GM18508 (cell line): ENCODE measurements at regions not wholly inside any gene's neighbourhood (a gene's known extent, or its start where the extent isn't known, plus 50 kb on each side); places are given as distances from the start of the nearest gene placed in this dataset.
"Not testable (repeated sequence)": the region's sequence is repeated elsewhere in the genome, so short reads cannot be mapped to it uniquely, and the experiment has no call there.

ENCODE experiments used
- ATAC-seq: cut with Tn5 transposase; IDR thresholded peaks from one replicate; pipeline ENCODE4 v1.9.1; 2021; ENCODE audit warnings: moderate number of reproducible peaks; ENCODE audit not compliant: insufficient read depth, unreplicated experiment

DNA sequence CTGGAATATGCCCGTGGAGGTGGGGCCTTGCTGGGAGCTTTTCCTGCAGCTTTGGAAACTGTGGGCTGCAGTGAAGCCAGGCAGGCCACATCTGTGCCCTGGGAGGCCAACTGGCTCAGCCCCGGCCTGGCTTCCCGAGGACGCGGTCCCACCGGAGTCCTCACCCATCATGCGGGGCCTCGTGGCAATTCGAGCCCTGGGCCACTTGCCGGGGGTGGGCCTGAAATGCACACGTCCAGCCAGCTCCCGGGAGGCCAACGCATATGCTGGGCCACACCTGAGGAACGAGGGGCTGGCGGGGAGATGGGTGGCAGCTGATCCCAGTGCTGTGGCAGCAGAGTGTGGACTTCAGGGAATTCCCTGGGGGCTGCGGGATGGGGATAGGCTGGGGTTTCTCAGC lies 172.4 kb upstream of the GSE1 start:
- ATAC-seq = no peak

DNA sequence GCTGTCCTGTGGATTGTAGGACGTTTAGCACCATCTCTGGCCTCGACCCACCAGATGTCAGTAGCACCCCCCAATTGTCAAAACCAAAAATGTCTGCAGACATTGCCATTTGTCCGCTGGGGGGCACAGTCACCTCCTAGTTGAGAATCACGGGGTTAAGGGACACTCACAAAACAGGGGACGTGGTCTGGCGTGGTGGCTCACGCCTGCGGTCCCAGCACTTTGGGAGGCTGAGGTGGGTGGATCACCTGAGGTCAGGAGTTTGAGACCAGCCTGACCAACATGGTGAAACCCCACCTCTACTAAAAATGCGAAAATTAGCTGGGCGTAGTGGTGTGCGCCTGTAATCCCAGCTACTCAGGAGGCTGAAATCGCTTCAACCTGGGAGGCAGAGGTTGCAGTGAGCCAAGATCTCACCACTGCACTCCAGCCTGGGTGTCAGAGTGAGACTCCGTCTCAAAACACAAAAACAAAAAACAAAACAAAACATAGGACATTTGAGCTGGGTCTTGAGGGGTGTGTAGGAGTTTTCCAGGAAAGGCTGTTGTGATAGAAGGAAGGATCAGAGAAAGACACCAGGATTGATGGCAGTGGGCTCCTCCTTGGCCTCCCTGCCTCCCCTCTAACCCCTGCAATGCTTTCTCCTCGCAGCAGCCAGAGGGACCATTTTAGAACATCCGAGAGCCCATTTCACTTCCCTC lies 171.8 kb upstream of the GSE1 start:
- no peak for ATAC-seq

DNA sequence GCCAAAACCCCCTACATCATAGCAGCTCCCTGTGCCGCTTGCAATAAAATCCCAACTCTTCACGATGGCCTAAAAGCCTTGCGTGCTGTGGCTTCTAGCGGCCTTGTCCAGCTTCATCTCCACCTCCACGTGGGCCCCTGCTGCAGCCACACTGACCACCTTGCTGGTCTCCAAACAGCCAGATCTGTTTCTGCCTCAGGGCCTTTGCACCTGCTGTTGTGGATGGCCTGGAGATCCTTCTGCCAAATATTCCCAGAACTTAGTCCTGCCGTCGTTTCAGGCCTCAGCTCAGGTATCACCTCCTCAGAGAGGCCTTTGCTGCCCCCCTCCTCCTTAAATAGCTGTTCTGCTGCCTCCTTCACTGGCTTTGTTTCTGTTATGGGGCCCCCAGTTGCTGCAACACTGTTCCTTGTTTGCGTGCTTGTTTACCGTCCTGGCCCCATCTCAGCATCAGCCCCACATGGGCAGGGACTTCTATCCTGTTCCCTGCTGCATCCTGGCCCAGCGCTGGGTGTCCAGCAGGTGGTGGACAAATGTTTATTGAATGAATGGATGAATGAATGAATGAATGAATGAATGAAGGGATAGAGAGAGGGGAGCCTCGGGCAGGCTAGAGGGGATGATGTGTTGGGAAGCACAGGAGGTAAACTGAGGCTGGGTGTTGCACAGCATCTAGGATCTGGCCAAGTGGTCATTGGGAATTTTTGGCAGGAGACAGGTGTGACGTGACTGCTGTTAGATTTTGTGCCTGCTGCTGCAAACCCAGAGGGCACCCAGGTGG lies 171.0 kb upstream of the GSE1 start:
- no peak for ATAC-seq

DNA sequence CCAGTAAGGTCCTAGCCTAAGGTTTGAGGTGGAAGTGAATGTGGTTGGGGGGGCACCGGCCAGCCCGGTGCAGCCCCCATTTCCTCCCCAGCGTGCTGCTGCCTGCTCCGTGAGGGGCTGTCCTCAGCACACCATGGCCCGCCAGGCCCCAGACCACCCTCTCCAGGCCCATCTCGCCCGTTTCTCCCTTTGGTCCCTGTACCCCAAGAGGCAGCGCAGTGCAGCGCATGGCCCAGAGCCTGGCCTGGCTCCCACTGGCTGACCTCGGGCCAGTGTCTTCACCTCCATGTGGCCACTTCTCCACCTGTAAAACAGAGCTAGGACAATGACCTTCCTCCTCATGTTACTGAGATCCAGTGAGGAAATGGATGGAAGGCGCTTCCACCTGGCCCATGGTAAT lies 170.0 kb upstream of the GSE1 start:
- ATAC-seq = no peak

DNA sequence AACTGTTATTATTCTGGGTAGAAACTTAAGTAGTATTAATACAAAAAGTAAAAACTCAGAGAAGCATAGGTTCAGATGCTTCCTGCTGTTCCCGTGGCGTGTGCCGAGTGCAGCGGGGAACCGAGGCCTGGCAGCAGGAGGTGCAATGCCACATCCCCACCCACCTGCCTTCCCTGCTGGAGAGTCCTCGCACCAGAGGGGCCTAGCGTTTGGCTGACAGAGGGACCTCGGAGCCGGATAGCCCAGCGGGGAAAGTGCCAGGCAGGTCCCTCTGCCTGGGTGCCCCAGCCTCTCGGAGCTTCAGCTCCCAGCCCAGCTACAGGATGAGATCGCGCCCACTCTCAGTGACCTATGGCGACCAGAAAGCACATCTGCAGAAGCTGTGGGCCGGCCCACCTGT lies 169.6 kb upstream of the GSE1 start:
- ATAC-seq = no peak

DNA sequence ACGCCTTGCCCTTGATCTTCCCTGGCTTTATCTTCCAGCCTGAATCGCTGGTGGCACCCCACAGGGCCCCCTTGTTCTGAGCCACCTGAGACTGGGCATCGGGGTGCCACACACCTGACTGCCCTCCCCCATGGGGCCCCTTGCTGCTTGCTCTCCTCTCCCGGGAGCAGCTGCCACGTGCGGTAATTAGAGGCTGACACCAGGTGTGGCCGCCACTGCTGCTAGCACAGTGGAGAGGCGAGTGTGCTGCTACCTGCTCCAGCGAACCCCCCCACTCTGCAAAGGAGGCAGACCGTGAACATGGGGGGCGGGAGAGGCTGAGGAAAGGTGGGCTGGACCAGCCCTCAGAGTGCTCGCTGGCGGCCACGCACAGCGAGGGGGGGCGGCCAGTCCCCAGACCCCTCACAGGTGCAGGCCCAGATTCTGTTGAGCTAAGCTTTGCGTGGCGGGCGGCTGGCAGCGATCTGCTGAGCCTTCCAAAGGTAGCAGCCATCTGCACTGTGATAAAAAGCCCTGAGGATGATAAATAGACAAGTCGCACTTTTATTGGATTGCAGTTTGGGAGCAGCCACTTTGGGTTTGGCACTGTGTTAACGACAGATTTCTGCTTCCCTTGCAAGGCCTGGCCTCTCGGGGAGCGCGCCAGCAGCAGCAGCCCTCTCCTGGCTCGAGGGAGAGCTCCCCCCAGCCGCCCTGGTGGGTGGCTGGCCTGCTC lies 167.9 kb upstream of the GSE1 start:
- ATAC-seq = no peak

DNA sequence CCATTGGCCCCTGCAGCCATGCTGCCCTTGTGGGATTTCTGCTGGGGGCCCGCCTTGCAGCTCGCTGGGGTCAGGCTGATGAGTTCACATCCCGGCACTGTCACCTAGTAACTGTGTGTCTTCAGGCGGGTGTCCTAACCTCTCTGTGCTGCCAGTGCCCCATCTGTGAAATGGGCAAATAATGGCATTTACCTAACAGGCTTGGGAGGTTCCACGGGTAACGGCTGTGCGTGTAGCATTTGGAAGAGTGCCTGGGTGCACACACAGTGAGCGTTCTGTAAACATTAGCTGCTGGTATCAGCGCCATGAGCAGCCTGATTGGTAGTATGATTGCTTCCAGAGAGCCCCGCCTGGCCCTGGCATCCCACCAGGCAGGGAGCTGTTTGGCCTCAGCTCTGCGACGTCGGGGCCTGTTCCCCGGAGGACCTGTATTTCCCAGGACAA lies 167.3 kb upstream of the GSE1 start:
- no peak for ATAC-seq

DNA sequence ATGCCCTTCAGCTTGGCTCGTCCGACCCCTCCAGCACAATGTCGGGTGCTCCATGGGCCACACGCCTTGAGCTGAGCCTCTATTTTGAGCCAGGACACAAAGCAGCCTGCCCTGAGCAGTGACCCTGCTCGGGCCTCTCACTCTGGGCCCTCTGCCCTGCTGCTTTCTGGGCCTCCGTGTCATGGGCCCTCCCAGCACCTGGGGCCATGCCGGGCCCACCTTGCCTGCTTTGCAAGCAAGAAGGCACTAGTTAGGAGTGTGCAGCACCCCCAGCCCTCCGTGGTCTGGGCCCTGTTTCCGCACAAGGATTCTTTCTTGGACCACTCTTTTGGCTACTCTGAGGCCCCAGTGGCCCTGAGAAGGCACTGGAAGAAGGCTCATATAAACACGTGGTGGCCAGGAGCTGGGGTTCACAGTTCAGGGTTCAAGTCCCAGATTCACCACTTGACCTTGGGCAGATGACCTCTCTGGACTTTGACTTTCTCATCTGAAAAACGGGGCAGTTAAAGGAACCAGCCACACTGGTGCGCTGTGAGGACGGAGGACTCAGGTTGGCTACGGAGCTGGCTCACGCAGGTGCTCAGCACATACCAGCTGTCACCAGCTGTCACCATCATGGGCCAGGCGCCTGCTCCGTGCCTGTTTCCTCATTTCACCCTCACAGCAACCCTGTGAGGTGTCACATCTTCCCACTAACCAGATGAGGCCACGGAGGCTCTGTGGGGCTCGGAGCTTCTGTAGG lies 166.0 kb upstream of the GSE1 start:
- ATAC-seq = no peak

DNA sequence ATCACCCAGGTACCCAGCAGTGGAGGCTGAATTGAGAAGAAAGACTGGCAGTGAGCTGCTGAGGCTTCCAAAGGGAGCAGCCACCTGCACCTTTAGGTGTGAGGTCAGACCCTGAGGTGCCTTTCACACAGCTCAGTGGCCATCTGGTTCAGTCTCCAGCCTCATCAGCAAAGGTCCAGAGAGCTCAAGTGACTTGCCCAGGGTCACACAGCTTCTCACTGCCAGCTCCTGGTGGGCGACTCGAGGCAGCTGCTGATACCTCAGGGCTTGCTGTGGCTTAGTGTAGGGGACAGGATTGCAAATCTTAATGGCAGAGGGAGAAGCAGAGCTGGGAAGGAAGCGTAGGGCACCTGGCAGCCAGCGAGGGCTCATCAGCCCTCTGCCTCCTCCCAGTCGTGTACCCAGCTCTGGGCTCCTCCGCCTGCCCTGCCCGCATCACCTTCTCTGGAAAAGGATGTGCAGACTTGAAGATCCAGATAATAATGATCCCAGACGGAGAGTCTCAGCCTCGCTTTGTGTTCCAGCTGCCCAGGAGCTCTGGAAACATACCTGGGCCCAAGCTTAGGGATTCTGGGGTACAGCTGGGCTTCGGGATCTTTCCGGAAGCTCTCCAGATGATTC lies 165.3 kb upstream of the GSE1 start:
- no peak for ATAC-seq

DNA sequence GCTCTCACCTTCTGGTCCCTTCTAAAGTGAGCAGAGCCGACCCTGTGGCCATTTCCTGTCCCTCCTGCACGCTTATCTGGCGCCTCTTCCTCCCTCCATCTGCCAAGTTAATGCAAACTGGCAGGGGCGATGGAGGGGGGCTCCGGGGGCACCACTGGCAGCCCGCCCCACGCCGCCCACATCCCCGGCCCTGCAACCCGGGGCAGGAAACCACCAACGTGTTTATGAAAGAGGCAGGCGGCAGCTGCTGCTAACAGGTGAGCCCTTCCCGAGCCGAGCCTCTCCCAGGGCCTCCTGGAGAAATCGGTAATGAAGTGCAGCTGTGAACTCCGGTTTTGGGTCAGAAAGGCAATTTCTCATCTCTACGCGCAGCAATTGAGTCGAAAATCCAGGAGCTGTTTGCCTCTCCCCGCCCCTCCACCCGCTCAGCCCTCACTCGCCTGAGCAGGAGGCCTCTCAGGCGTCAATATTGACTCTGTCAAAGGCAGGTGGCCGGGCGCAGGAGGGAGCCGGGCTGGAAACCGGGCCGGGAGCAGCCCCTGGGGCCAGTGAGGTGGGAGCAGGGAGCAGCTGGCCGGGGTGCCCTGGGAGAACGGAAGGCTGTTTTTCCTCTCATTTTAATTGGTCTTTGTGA lies 164.4 kb upstream of the GSE1 start:
- ATAC-seq = no peak

DNA sequence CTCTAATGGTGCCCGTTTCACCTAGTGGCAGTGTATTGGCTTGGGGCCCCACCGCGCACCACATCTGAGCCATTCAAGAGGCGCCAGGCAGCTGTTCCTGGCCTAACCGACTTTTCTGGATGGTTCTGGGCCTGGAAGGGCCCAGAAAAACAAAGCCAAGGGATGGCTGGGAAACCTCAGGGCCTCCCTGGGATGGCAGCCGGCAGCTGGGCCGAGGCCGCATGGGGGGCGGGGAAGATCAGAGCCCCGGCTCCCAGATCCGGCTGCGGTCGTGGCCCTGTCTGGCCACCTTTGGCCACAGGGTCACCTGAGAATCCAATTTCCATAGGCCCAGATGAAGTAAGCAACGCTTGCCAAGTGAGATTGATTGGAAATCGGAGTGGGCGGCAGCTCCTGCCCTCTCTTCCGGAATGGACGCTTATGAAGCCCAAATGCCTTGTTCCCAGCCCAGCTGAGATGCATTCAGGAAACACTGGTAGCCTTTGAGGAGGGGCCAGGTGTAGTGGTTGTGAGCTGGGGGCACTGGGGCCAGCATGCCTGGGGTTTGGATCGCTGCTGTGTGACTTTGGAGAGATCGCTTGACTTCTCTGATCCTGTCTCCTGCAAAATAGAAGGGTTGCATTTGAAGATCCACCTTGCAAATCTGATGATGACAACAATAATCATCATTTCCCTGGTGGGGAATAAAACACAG lies 163.8 kb upstream of the GSE1 start:
- no peak for ATAC-seq

DNA sequence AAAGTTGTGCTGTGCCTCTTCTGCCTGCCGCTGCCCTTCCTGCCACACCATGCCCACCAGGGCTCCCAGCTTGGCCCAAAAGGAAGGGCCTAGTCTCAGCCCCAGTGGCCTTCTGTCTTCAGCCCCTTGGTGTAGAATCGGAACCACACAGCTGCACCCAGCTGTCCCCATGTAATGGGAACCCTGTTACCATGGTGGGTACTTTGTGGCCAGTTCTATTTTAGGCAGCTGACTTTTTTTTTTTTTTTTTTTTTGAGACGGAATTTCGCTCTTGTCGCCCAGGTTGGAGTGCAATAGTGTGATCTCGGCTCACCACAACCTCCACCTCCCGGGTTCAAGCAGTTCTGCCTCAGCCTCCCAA lies 163.3 kb upstream of the GSE1 start:
- no peak for ATAC-seq

DNA sequence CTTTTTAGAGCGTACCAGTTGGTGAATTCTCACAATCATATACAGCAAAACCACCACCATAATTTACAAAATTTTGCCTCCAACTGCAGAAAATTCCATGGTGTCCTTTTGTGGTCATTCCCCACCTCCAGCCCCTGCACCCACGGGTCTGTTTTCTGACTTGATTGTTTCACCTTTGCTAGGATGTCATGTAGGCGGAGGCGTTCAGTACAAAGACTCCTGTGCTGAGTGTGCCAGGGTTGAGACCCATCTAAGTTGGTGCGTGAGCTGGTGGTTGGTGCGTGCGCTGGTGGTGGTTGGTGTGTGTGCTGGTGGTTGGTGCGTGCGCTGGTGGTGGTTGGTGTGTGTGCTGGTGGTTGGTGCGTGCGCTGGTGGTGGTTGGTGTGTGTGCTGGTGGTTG lies 162.0 kb upstream of the GSE1 start:
- not testable (repeated sequence) for ATAC-seq

DNA sequence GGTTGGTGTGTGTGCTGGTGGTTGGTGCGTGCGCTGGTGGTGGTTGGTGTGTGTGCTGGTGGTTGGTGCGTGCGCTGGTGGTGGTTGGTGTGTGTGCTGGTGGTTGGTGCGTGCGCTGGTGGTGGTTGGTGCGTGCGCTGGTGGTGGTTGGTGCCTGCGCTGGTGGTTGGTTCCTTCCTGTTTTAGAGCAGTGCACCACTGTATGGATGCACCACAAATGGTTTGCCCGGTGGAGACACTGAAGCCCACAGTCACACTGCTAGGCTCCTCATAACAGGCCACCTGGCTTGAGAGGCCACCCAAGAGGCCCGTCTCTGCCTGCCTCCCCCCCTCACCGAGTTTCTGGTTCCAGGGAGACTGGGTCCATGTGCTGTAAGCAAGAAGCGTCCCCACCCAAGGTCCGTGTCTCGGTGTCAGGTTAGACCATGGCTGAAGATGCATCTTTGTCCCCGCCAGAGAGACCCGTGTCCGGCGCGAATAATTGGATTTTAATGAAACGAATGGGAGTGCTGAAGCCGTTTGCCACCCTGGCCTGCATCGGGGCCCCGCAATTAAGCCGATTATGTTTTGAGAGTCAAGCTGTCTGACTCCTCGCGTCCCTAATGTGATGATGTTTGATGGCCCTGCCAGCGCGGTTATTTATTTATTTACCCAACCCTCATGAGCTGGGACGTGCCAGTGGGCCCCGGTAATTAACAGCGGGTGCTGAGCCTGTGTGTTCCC lies 161.3 kb upstream of the GSE1 start:
- no peak for ATAC-seq

DNA sequence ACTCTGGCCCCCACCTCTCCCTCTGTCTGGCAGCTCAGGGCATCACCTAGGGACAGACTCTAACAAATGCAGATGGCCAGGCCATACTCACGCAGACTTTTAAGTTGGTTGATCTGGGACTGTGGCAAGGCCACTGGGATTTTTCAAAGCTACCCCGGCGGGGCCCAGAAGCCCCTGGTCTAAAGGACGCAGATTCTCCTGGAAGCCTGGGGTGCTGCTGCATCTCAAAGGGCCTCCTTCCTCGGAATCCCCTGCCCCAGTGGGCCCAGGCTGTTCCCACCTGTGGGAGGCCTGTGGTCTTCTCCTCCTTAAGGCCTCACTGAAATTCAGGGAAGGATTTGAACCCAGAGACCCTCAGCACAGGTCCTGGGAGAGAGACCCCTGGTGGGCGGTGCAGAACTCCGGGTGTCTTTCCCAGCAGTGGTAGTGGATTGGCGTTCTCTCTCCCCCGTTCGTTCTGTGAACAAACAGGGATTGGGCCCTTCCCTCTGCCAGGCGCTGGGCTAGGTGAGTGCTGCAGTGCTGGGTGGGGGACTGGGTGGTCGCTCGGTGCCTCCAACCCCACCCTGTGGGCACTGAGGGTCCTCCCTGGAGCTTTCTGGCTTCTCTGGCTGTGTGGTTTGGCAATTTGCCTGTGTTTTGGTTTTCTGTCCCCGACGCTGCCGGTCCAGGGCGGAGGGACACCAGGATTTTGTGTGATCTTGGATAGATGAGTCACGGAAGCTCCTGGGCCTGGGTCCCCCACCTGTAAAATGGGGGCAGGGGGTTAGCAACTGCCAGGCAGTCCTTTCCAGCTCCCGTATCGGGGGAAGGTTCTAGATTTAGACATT lies 160.5 kb upstream of the GSE1 start:
- no peak for ATAC-seq

DNA sequence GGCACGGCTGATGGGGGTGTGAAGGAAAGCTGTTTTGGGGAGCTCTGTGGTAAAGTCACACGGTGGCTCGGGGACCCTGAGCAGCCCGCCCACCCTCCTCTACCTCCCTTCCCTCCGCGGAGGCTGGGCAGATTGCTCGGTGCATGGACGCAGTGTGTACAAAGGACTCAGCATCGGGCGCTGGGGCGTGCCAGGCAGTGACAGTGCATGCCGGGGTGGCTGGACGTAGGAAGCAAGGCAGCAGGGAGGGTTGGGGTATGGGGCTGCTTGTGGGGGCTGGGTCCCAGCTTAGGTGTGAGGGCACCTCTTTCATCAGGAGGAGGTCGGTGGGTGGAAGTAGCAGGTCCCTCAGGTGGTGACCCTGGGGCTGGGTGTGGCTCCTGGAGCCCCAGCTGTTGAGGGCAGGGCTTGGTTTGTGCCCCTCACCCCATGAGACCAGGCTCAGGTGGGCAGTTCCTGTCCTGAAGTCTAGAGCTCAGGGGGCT lies 159.9 kb upstream of the GSE1 start:
- no peak for ATAC-seq

DNA sequence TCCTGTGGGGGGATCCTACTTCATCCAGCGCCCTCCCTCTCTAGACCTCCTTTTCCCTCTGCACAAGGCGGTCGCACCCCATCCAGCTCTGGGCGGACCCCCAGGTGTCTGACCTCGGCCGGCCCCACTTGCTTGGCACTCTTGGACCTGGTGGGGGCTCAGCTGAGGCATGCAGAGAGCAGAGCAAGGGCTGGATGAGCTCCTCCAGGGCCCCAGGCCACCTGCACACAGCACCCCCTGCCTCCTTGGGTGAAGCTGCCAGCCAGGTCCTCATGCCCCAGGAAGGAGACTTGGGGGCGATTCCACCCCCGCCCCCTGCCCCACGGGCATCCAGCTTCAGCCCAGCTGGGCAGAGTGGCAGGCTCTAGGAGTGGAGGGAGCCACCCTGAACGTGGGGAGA lies 159.4 kb upstream of the GSE1 start:
- no peak for ATAC-seq
